Body of pancreas (tissue), 4 donors: ENCODE measurements at regions not wholly inside any gene's neighbourhood (a gene's known extent, or its start where the extent isn't known, plus 50 kb on each side); places are given as distances from the start of the nearest gene placed in this dataset.

Experiments used
- CTCF ChIP-seq, 7 experiments: fragments of 450-650 bp in 4 of 7; fragments of 200-600 bp in 3 of 7; sonication (generic) in 3 of 7; IDR thresholded peaks; one replicate each; pipeline ENCODE4 v1.5.1; 2016 to 2019; ENCODE audit warnings: antibody characterized with exemption in 7 of 7
- POLR2A ChIP-seq, 3 donors: fragments of 450-650 bp; IDR thresholded peaks; one replicate each; pipeline ENCODE4 v1.6.1; 2016; ENCODE audit warnings: antibody characterized with exemption in 3 of 3, mild to moderate bottlenecking in 2 of 3

- TF ChIP-seq POLR2A (IDR thresholded peaks at IDR 0.05) (no peak), CTCF (IDR thresholded peaks at IDR 0.05) (no peak)
These were observed 177.2 kb upstream of the RASSF8 start for GRCh38 chr12:25781232-25781631.
